GM21526 (cell line): ENCODE measurements at regions not wholly inside any gene's neighbourhood (a gene's known extent, or its start where the extent isn't known, plus 50 kb on each side); places are given as distances from the start of the nearest gene placed in this dataset.

Experiments used
- ATAC-seq: cut with Tn5 transposase; IDR thresholded peaks from one replicate; pipeline ENCODE4 v1.9.1; 2021; ENCODE audit warnings: moderate library complexity; ENCODE audit not compliant: unreplicated experiment, low FRiP score

DNA sequence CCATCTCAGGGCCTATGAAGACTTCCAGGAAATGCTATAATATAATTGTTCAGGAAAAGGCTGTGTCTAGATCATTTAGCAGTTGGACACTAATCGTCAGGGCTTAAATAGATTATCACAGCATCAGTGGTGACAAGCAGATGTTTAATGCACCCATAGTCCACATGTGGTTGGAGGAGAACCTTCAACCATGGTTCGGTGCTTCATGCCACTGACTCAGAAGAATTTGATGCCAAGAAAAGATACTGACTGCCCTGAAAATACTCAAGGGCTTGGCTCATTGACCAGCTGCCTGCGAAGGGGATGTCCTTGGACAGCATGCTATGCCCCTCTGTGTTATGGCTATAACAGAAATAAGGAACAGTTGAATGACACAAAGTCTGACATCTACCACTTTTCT, 175.7 kb downstream of the HHIPL2 start:
- no peak for ATAC-seq

DNA sequence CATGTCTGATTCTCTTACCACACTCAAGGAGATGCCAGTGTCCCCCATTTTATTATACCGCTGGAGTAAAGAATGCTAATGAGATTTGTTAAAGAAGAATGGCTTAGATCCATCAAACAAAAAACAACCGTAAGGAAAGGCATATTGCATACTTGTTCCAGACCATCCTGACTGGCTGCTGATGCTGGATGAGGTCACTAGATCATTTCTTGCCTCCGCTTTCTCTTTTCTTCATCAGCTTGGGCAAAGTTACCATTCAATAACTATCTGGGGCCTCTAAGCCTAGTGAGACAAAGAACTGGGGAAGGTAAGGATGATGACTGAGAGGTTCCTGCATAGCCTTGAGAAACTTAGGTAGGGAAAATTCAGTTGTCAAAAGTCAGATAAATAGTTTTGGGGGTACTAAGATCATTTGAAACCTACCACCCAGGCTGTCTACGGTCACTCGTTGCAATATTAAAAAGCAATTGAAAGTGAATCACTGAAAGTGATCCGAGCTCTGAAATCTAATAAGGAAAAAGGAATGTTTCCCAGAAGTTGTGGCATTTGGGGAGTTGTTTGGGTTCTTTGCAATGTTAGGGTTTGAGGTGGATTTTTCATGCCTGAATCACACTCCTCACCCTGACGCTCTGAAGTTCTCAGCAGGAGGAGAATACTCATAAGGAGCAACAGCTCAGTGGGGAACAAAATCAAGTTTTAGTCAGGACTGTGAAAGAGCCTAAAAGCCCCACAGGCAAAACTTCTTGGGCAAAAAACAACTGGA, 176.8 kb downstream of the HHIPL2 start:
- ATAC-seq: no peak

DNA sequence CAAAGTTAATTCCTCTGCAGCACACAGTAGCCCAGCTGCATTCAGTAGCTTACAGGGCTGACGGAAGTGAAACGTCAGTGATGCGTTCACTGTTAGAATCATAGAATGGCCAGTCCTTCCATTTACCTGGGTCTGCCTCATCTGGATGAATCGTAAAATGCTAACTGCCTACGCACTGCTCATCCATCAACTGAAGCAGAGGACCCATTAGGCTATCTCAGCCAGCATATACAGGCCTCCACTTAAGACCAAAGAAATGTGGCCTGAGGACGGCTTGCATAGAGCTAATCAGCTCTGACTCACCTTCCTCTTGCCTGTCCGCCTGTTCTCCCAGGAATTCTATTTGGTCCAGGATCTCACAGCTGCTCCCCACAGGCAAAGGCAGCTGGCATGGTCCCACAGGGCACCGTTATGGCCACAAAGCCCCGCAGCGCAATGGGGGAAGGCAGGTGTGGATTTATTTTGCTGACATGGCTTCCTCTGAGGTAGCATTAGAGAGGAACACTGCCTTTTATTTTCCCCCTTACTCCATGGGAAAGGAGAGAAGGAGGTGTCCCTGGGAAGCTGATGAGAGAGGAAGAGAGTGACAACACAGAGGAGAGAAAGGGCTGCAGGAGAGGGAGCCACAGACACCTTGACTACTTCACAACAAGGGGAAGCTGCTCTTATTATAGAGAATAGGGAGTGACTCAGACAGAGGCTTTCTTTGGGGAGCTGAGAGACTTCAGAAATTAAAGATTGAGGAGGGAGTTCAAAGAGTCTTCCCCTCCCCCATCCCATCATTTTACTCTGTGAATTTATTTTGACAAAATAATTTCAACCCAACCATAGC, 177.6 kb downstream of the HHIPL2 start:
- no peak for ATAC-seq

DNA sequence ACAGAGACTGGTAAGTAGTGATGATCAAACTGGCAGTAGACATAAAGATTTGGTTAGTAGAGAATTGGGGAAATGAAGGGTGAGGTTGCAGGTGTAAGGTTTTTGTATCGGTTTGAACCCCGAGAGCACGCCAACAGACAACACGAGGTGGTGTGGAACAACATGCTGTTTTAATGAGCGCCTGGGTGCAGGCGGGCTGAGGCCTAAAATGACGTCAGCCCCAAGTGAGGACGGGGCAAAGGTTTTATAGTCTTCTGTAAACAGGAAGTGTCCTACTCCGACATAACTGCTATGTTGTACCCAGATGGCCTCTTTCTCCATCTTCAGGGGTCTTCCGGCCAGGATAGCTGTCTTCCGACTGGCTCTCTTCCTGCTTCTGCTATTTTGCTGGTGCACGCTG, 178.8 kb downstream of the HHIPL2 start:
- ATAC-seq: no peak

DNA sequence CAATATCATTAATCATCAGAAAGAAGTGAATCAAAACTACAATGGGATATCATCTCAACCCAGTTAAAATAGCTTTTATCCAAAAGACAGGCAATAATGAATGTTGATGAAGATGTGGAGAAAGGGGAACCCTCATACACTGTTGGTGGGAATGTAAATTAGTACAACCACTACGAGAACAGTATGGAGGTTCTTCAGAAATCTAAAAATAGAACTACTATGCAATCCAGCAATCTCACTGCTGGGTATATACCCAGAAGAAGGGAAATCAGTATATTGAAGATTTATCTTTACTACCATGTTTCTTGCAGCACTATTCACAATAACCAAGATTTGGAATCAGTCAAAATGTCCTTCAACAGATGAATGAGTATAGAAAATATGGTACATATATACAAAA, 189.8 kb downstream of the HHIPL2 start:
- ATAC-seq: no peak

DNA sequence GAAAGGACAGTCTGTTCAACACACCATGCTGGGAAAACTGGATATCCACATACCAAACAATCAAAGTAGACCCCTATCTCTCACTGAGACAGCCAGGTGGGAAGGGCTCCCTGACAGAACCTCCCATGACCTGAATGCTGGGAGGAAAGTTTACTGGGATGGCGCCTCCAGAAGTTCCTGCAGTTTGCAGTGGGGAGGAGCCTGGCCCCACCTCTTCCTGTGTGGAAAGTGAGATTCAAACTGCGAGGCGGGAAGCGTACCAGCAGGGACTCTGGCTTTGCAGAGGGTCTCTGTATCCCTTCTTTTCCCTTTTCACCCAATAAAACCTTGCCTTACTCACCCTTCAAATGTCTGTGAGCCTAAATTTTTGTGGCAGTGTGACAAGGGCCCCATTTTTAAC, 190.7 kb downstream of the HHIPL2 start:
- no peak for ATAC-seq

DNA sequence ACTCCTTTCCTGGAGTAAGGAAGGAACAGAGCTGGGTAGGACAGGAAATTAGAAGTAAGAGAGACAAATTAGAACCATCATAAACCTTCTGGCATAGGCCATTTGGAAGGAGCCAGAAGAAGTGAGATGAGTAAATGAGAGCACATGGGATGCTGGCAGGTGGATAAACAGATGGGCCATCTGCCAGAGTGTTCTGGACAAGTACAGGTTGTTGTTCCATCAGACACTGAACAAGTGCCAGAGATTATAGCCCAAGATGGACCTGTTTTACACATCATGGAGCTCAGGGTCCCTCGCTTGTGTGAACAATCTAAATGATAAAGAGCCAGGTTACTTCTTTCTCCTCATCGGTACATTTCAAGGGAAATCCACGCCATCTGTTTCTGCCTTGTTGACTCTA, 200.3 kb downstream of the HHIPL2 start:
- no peak for ATAC-seq

DNA sequence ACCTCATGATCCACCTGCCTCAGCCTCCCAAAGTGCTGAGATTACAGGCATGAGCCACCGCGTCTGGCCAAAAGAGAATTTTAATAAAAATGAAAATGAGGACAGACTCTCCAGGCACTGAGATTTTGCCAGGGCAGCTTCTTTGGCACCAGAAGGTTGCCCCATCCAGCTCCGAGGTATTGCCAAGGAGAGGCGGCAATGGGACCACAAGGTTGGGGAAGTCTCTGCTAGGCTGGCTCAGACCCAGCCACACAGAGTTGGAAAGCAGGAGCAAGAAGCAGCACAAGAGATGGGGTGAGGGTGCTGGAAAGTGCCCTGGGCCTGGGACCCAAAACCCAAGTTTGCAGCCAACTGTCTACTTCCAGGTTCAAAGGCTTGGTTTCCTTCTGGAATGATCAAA, 200.9 kb downstream of the HHIPL2 start:
- no peak for ATAC-seq

DNA sequence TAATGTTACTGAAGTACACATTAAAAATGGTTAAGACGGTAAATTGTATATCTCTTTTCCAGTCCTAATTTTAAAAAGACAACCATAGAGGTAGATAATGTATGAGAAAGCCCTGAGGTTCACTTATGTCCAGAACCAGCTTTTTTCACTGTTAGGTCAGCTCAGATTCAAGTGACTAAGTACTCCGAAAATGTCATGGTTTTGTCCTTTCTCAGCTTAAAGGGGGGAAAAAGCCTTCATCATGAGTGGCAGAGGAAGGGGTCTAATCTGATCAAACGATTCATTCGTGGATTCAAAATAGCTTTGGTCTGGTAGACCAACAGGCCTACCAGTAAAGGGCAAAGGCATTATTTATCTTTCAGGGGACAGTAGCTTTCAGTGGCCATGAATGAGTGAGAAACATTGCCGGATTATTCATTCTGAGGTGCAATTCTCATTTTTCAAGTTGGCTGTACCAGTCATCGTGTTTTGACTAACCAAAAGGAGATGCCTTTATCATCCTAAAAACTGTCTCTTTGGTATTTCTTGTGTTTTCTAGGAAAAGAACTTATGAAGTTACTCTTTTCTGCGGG, 208.4 kb downstream of the HHIPL2 start:
- no peak for ATAC-seq

DNA sequence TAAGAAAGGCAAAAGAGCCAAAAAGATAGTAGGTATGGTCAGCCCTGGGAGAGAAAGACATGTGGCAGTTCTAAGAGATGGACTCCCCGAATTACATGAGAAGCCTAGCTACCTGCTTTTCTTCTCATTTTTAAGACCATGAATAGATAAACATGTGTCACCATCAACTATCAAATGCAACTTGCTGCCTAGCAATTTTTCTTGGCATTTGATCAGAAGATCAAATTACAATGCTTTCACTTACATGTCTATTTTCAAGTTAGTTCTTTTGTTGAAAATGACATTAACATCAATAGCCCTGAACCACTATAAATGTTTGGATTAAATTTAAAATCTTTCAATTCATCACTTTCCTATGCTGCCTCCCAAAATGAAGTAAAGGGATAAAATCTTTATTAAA, 212.3 kb downstream of the HHIPL2 start:
- ATAC-seq: no peak

DNA sequence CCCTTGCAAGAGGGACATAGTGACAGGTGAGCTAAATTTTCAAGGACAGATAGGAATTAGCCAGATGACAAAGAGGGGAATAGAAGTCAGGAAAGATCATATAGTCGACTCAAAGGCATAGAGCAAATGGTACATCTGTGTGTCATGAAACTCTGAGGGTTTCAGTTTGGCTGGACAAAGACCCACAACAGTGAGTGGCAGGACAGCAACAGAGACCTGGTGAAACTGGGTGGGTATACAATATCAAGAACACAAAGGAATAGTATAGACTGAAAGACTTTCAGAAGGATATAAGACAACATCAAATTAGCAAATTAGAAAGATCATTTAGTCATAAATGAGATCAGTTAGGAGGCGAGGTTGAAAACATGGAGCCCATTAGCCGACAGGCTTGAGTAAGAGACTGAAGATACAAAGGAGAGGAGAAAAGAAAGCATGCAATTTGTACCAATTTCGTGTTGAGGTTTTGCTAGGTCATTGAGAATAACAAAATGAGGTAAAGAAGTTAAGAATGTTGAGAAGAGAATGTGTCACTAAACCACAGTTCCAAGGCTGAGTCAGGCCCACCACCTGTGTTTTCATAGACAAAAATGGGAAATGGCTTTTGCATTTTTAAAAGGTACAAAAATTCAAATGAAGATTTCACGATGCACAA, 213.8 kb downstream of the HHIPL2 start:
- ATAC-seq: no peak

DNA sequence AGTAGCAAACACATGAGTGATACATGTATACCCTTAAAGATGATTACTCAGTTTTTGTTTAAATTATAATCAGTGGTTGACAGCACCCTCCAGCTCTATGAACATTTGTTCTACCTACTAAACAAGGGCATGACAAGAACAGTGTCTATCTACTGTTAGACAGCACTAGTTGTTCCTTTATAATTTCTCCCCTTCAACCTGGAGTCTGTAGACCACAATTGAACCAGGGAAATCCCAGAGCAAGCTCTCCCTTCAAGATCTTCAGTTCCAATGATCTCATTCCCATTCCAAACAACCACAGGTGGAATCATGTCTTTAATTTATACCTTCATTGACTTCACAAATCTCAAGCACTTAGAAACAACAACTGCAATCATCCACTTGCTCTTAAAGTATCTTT, 216.1 kb downstream of the HHIPL2 start:
- ATAC-seq: no peak

DNA sequence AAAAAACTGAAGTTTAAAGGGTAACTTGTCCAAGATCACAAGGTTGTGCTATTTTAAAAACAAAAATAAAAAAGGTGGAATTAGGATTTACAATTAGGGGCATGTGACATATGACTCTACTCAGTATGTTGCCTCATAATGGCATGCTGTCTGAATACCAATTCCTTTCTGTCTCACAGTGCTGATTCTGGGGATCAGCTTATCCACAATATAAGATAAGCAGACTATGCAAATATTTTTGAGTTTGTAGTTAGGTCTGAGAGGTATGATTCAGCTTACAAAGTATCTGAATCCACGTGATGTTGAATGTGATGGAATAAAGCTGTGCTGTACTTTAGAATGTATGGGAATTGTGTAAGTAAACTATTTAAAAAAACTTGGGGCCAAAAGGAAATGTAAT, 216.6 kb downstream of the HHIPL2 start:
- no peak for ATAC-seq

DNA sequence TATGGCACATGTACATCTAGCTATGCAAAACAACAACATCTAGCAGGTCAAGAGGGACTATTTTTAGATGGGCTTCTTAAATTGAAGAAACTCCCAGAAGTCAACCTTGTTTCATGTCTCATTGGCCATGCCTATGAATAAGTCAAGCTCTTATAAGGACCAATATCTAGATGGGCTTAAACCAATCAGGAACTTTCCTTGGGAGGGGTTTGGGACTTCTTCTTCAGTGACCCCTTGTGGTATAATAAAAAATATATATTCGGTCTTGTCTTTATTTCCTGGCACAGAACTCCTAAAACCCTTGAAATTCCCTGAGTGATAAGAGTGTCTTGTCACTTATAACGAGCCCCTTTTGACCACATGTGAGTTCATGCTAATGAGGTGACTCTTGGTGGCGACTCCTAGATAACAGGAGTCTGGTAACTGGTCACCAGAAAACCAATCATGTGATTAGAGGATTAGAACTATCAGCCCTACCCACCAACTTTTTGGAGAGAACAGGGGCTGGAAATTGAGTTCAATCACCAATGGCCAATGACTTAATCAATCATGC, 218.3 kb downstream of the HHIPL2 start:
- no peak for ATAC-seq

DNA sequence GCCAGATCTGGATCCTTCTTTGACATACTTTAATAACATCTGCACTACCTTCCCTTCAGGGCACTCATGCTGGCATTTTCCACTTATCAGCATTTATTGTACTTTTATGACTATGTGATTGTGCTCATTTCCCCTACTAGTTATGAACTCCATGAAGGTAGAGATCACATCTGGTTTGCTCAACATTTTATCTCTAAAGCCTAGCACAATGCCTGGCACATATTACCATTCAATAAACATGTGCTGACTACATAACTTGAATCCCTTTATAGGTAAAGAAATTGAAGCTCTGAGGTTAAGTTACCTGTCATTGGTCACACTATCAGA, 221.2 kb downstream of the HHIPL2 start:
- no peak for ATAC-seq

DNA sequence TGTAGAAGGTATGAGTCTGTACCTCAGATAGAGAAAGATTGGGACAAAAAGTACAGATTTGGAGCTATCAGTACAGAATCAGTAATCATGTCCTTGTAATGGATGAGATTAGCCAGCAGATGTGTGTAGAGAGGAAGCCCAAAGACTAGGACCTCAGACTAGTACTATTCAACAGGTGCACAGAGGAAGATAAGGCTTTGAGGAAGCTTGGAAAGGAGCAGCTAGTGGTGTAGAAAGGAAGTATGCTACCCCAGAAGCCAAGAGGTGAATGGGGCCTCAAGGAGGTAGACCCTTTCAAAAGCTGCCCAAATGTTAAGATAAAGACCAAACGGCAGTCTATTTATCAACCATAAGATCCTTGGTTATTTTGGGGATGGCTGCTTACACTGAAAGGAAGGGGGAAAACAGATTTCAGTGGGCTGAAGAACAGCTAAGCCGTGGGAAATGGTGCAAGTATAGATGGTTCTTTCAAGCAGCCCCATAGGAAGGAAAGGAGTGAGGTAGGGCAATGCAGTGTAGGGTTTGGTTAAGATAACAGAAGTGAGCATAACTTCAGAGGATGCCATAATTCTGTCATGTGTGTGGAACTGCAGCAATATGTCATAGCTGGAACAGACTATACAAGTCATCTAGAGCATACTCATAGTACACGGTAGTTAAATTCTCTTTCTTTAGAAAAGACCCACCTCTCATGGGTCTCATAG, 221.7 kb downstream of the HHIPL2 start:
- no peak for ATAC-seq

DNA sequence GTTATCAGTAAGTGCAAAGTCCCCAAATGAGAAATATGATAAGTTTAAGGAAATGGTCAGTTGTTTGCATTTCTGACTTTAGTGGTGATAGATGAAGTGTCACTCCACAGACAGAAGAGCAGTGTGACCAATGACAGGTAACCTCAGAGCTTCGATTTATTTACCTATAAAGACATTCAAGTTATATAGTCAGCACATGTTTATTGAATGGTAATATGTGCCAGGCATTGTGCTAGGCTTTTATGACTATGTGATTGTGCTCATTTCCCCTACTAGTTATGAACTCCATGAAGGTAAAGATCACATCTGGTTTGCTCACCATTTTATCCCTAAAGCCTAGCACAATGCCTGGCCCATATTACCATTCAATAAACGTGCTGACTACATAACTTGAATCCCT, 222.4 kb downstream of the HHIPL2 start:
- no peak for ATAC-seq

DNA sequence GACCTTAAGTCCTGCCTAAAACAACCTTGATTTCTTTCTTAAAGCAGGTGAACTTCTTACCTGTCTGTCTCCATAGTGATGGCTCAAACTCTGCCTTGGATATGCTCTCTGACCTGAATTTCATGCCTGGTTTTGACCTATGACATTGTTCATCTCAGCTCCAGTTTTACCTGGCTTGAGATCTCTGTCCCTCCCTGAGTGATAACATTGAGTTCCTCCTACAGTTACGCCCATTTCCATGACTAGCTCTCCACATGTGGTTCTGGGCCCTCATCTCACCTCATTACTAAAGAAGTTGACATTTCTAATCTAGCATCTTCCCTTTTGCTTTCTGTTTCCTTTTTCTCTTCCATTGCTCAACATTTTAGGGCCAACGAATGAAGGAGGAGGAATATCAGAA, 233.1 kb downstream of the HHIPL2 start:
- no peak for ATAC-seq

DNA sequence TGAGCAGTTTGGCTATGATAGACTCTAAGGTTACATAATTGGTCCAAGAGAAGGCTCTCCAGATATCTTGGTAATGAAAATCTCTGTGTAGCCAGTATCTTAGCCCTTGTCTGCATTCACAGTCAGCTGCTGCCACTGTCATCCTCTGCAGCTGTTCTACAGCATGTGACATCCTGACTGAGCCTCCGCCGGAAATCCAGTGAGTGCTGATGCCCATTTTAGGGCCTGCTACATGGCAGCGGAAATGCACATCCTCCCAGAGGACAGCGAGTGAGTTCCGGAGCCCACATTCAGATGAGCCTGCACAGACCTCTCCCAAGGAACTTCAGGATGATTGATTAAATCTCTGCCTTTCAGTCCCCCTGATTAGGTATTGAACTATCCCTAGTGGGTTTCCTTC, 237.1 kb downstream of the HHIPL2 start:
- peak; percentile 99 for ATAC-seq

DNA sequence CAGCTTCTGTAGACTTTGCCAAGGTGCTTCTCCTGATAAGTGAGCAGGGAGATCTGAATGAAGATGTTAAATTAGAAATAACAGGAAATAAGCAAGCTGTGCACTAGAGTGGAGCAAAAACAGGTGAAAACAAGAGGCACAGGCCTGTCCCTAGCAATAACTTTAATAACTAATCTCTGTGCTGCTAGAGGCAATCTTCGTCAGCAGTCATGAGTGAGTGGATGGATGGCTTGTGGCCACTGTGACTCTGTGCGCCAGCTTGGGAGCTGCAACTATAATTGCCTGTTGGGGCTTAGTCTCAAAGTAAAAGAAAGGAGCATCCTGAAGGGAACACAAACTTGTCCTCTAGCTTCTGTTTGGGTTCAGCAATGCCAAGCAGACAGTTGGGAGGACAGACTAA, 240.3 kb downstream of the HHIPL2 start:
- ATAC-seq: no peak
